ENCODE measurements at regions not wholly inside any gene's neighbourhood (a gene's known extent, or its start where the extent isn't known, plus 50 kb on each side); places are given as distances from the start of the nearest gene placed in this dataset.

DNA sequence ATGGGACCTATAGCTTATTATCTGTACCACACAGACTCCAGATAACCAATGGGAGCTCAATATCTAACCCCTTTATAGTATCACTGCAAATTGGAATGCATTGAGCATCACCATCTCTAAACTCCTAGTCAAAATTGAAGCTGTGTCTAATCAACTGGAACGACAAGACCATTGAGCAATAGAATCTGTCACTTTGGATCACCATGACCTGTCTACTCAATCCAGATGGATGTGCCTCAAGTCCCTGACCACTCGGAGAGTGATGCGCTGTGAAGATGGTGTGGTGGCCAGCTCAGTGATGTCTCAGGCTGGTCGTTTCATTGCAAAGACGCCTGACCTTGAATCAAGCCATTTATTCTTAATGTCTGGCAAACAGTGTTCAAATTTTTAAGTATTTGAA lies 160.5 kb downstream of the SEMA6D start:
- TF ChIP-seq, protein P1, sequence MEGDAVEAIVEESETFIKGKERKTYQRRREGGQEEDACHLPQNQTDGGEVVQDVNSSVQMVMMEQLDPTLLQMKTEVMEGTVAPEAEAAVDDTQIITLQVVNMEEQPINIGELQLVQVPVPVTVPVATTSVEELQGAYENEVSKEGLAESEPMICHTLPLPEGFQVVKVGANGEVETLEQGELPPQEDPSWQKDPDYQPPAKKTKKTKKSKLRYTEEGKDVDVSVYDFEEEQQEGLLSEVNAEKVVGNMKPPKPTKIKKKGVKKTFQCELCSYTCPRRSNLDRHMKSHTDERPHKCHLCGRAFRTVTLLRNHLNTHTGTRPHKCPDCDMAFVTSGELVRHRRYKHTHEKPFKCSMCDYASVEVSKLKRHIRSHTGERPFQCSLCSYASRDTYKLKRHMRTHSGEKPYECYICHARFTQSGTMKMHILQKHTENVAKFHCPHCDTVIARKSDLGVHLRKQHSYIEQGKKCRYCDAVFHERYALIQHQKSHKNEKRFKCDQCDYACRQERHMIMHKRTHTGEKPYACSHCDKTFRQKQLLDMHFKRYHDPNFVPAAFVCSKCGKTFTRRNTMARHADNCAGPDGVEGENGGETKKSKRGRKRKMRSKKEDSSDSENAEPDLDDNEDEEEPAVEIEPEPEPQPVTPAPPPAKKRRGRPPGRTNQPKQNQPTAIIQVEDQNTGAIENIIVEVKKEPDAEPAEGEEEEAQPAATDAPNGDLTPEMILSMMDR (IDR thresholded peaks at IDR 0.05), result no peak
- TF ChIP-seq POLR2A (IDR thresholded peaks at IDR 0.05), result no peak
